Upper lobe of right lung (tissue), 1 donor: ENCODE measurements at regions not wholly inside any gene's neighbourhood (a gene's known extent, or its start where the extent isn't known, plus 50 kb on each side); places are given as distances from the start of the nearest gene placed in this dataset.

ENCODE experiments used
- ATAC-seq: fragments of 200-7000 bp; cut with Tn5 transposase; one replicate; pipeline ENCODE4 v1.9.1; 2020; ENCODE audit warnings: mild to moderate bottlenecking, moderate library complexity
- DNase-seq: peaks from one replicate; pipeline ENCODE4 v3.0.0-alpha.2; 2020
- H3K27ac ChIP-seq: fragments of 200-600 bp; one replicate; pipeline ENCODE4 v1.8.0; 2022
- H3K27me3 ChIP-seq: fragments of 200-600 bp; one replicate; pipeline ENCODE4 v1.8.0; 2022; ENCODE audit warnings: mild to moderate bottlenecking
- H3K36me3 ChIP-seq: fragments of 200-600 bp; one replicate; pipeline ENCODE4 v1.8.0; 2022
- H3K4me1 ChIP-seq: fragments of 200-600 bp; one replicate; pipeline ENCODE4 v1.8.0; 2022
- H3K4me3 ChIP-seq: fragments of 200-600 bp; one replicate; pipeline ENCODE4 v1.8.0; 2022; ENCODE audit warnings: mild to moderate bottlenecking
- H3K9me3 ChIP-seq: fragments of 200-600 bp; one replicate; pipeline ENCODE4 v1.8.0; 2022
- intact Hi-C: fragments of 100-400 bp; cut with DNase I; formaldehyde crosslinking; loops from one replicate; pipeline ENCODE4 v1.11.0; 2022
- TF ChIP-seq, protein P1 (sequence below): fragments of 200-600 bp; IDR thresholded peaks from one replicate; pipeline ENCODE4 v1.8.0; 2022; ENCODE audit warnings: antibody characterized with exemption
- donor health status: DM: no; HTN: yes; CAD: no; lungs with severe emphysema.

- intact Hi-C loops, result no loop called here
- H3K9me3 ChIP-seq, result no peaks in the 10 kb centered on the region
- no peak overlapping the region for H3K4me3 ChIP-seq
- ATAC-seq (no peak), DNase-seq (no peak)
- no peak overlapping the region for H3K27ac ChIP-seq
- TF ChIP-seq, protein P1, sequence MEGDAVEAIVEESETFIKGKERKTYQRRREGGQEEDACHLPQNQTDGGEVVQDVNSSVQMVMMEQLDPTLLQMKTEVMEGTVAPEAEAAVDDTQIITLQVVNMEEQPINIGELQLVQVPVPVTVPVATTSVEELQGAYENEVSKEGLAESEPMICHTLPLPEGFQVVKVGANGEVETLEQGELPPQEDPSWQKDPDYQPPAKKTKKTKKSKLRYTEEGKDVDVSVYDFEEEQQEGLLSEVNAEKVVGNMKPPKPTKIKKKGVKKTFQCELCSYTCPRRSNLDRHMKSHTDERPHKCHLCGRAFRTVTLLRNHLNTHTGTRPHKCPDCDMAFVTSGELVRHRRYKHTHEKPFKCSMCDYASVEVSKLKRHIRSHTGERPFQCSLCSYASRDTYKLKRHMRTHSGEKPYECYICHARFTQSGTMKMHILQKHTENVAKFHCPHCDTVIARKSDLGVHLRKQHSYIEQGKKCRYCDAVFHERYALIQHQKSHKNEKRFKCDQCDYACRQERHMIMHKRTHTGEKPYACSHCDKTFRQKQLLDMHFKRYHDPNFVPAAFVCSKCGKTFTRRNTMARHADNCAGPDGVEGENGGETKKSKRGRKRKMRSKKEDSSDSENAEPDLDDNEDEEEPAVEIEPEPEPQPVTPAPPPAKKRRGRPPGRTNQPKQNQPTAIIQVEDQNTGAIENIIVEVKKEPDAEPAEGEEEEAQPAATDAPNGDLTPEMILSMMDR, result no peak
- no peaks in the 10 kb centered on the region for H3K4me1 ChIP-seq
- H3K36me3 ChIP-seq, result no peaks in the 10 kb centered on the region
- H3K27me3 ChIP-seq, result no peaks in the 10 kb centered on the region
Measured at GRCh38 chr6:168128631-168129291, 49.7 kb upstream of the FRMD1 start.
